ENCODE measurements at regions not wholly inside any gene's neighbourhood (a gene's known extent, or its start where the extent isn't known, plus 50 kb on each side); places are given as distances from the start of the nearest gene placed in this dataset.

GRCh38 chr1:113253187-113253586 is 137.1 kb upstream of the MAGI3 start:
- no peak for TF ChIP-seq ZBTB1 (CRISPR knock-in tag; IDR thresholded peaks at IDR 0.05; ENCODE audit: borderline replicate concordance)
- no peak for TF ChIP-seq MLXIP (CRISPR knock-in tag; IDR thresholded peaks at IDR 0.05; ENCODE audit: borderline replicate concordance)
- no peak for TF ChIP-seq HDAC2 (CRISPR knock-in tag; IDR thresholded peaks at IDR 0.05)
- TF ChIP-seq ZNF143 (CRISPR knock-in tag; IDR thresholded peaks at IDR 0.05): no peak
- TF ChIP-seq ZHX1 (CRISPR knock-in tag; IDR thresholded peaks at IDR 0.05; ENCODE audit: low read depth): no peak
- TF ChIP-seq MAZ (IDR thresholded peaks at IDR 0.05; ENCODE audit: borderline replicate concordance, low read depth, low read length): no peak
- no peak for TF ChIP-seq MAZ (CRISPR knock-in tag; IDR thresholded peaks at IDR 0.05; ENCODE audit: low read depth)
- no peak for TF ChIP-seq PAWR (CRISPR knock-in tag; IDR thresholded peaks at IDR 0.05; ENCODE audit: borderline replicate concordance)
- no peak for TF ChIP-seq NR2C2 (CRISPR knock-in tag; IDR thresholded peaks at IDR 0.05; ENCODE audit: borderline replicate concordance)
- TF ChIP-seq FOXJ3 (CRISPR knock-in tag; IDR thresholded peaks at IDR 0.05; ENCODE audit: borderline replicate concordance): no peak
- TF ChIP-seq CREB3 (CRISPR knock-in tag; IDR thresholded peaks at IDR 0.05): no peak
- TF ChIP-seq SIX1 (CRISPR knock-in tag; IDR thresholded peaks at IDR 0.05; ENCODE audit: borderline replicate concordance): no peak
